ENCODE measurements at regions not wholly inside any gene's neighbourhood (a gene's known extent, or its start where the extent isn't known, plus 50 kb on each side); places are given as distances from the start of the nearest gene placed in this dataset.

DNA sequence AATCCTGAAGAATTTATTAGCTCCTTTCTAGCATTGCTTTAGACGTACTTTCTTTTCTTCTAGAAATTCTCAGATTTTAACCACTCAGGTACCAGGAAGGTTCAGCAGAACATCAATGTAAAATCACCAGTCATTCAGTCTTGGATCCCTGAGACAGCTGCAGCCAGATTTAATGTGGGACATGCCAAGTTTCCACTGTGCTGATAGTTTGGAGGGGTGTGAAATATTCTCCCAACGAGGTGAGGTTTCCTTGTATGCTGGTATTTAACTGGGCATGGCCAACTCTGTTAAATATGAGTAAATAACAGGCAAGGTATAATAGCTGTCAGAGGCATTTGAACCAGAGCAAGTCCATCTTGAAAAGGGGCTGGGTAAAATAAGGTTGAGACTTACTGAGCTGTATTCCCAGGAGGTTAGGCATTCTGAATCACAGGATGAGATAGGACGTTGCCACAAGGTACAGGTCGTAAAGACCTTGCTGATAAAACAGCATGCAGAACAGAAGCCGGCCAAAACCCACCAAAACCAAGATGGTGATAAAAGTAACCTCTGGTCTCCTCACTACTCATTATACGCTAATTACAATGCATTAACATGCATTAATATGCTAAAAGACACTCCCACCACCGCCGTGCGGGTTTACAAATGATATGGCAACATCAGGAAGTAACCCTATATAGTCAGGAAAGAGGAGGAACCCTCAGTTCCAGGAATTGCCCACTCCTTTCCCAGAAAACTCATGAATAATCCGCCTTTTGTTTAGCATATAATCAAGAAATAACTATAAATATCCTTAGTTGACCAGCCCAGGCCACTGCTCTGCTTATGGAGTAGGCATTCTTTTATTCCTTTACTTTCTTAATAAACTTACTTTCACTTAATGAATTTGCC, 75.2 kb upstream of the RASSF8 start:
- intact Hi-C loops (cut with DNase I, micrococcal nuclease) = no loop called here
- DNase-seq (no peak), ATAC-seq (no peak)
- Histone ChIP-seq H3K36me3 (ENCODE audit: low read depth) (no peaks in the 10 kb centered on the region), H3K9me3 (no peaks in the 10 kb centered on the region), H3K4me1 (ENCODE audit: low read depth) (no peaks in the 10 kb centered on the region), H3K4me3 (no peak overlapping the region)
- TF ChIP-seq CTCF (IDR thresholded peaks at IDR 0.05) = no peak

- ATAC-seq (no peak), DNase-seq (no peak)
- no peaks in the 10 kb centered on the region for H3K4me1 ChIP-seq (ENCODE audit: low read depth)
- no peaks in the 10 kb centered on the region for H3K36me3 ChIP-seq (ENCODE audit: low read depth)
- no peak overlapping the region for H3K4me3 ChIP-seq
- TF ChIP-seq CTCF (IDR thresholded peaks at IDR 0.05) = no peak
- no peaks in the 10 kb centered on the region for H3K9me3 ChIP-seq
- intact Hi-C loops (cut with DNase I, micrococcal nuclease) = no loop called here
These were observed 74.2 kb upstream of the RASSF8 start for GRCh38 chr12:25884024-25884919.

GRCh38 chr12:25884920-25885234, 73.6 kb upstream of the RASSF8 start:
- intact Hi-C loops (cut with DNase I, micrococcal nuclease) = no loop called here
- Histone ChIP-seq H3K4me1 (ENCODE audit: low read depth) (no peaks in the 10 kb centered on the region), H3K4me3 (no peak overlapping the region), H3K36me3 (ENCODE audit: low read depth) (no peaks in the 10 kb centered on the region), H3K9me3 (no peaks in the 10 kb centered on the region)
- TF ChIP-seq CTCF (IDR thresholded peaks at IDR 0.05) = no peak
- no peak for ATAC-seq
- no peak for DNase-seq

- no peak for ATAC-seq
- intact Hi-C loops (cut with DNase I, micrococcal nuclease) = no loop called here
- no peak for TF ChIP-seq CTCF (IDR thresholded peaks at IDR 0.05)
- no peak for DNase-seq
- H3K4me3 ChIP-seq = no peak overlapping the region
- H3K9me3 ChIP-seq = no peaks in the 10 kb centered on the region
- H3K36me3 ChIP-seq (ENCODE audit: low read depth) = no peaks in the 10 kb centered on the region
- H3K4me1 ChIP-seq (ENCODE audit: low read depth) = no peaks in the 10 kb centered on the region
These were observed 72.1 kb upstream of the RASSF8 start for GRCh38 chr12:25886396-25886795.

- DNase-seq = no peak
- intact Hi-C loops (cut with DNase I, micrococcal nuclease) = no loop called here
- Histone ChIP-seq H3K4me3 (no peak overlapping the region), H3K36me3 (ENCODE audit: low read depth) (no peaks in the 10 kb centered on the region), H3K4me1 (ENCODE audit: low read depth) (no peaks in the 10 kb centered on the region), H3K9me3 (no peaks in the 10 kb centered on the region)
- no peak for TF ChIP-seq CTCF (IDR thresholded peaks at IDR 0.05)
- no peak for ATAC-seq
These were observed 71.1 kb upstream of the RASSF8 start for GRCh38 chr12:25887367-25887766.

Measured in mucosa of descending colon (tissue), 3 donors.